K562 (cell line): ENCODE measurements at regions not wholly inside any gene's neighbourhood (a gene's known extent, or its start where the extent isn't known, plus 50 kb on each side); places are given as distances from the start of the nearest gene placed in this dataset.

ENCODE experiments used
- HDAC2 ChIP-seq: fragments of 450-650 bp; IDR thresholded peaks from 2 replicates; pipeline ENCODE4 v1.6.1; 2016; ENCODE audit warnings: mild to moderate bottlenecking
- HLTF ChIP-seq: fragments of 450-650 bp; IDR thresholded peaks from 2 replicates; pipeline ENCODE4 v1.6.1; 2016
- MAFF ChIP-seq: IDR thresholded peaks from 2 replicates; pipeline ENCODE4 v1.6.1; 2012; ENCODE audit warnings: low read length, improper control_type of control experiment
- PCBP1 ChIP-seq: fragments of 200-400 bp; formaldehyde crosslinking; IDR thresholded peaks from 2 replicates; pipeline ENCODE4 v1.6.1; 2018; ENCODE audit warnings: mild to moderate bottlenecking, low read depth, low read length; ENCODE audit not compliant: poor library complexity, severe bottlenecking
- POU5F1 ChIP-seq: fragments of 150-350 bp; IDR thresholded peaks from 2 replicates; pipeline ENCODE4 v1.6.1; 2014; ENCODE audit warnings: borderline replicate concordance, low read length, low read depth, mild to moderate bottlenecking; ENCODE audit not compliant: partially characterized antibody
- SETDB1 ChIP-seq: IDR thresholded peaks from one replicate; pipeline ENCODE4 v1.6.1; 2012; ENCODE audit warnings: low read length, control low read depth, inconsistent platforms
- YY1 ChIP-seq, 3 experiments: IDR thresholded peaks; 2 replicates each; pipeline ENCODE4 v1.6.1; 2011; ENCODE audit warnings: low read length in 2 of 3, mild to moderate bottlenecking in 2 of 3, moderate library complexity in 2 of 3, borderline replicate concordance in 1 of 3, control low read depth in 1 of 3, low read depth in 1 of 3; ENCODE audit not compliant: insufficient read depth in 3 of 3, insufficient replicate concordance in 2 of 3, control insufficient read depth in 1 of 3, insufficient read length in 1 of 3; ENCODE audit errors: extremely low read depth in 1 of 3
- ZFP36 ChIP-seq: fragments of 150-350 bp; IDR thresholded peaks from 2 replicates; pipeline ENCODE4 v1.6.1; 2018; ENCODE audit warnings: low read length, low read depth; ENCODE audit not compliant: partially characterized antibody
- ZNF830 ChIP-seq: fragments of 250-450 bp; sonication (Bioruptor Pico); IDR thresholded peaks from 2 replicates; pipeline ENCODE4 v1.5.0; 2021; ENCODE audit warnings: mild to moderate bottlenecking
- TF ChIP-seq, protein P1 (sequence below), 3 experiments: IDR thresholded peaks in 2 of 3; conservative IDR thresholded peaks in 1 of 3; 2 replicates each; pipeline ENCODE4 v1.5.1; 2011 to 2012; ENCODE audit warnings: low read length in 3 of 3, mild to moderate bottlenecking in 3 of 3, control low read depth in 2 of 3, improper control_type of control experiment in 1 of 3, inconsistent platforms in 1 of 3, low read depth in 1 of 3, mixed read lengths in 1 of 3, moderate library complexity in 1 of 3; ENCODE audit not compliant: insufficient read depth in 2 of 3
- TF ChIP-seq, protein P2 (sequence below): sonication (generic); formaldehyde crosslinking; IDR thresholded peaks from 2 replicates; pipeline ENCODE4 v1.8.1; 2023; ENCODE audit warnings: mild to moderate bottlenecking, missing genetic modification reagents
- TF ChIP-seq, protein P3 (sequence below): sonication (generic); formaldehyde crosslinking; IDR thresholded peaks from 2 replicates; pipeline ENCODE4 v1.8.0; 2023; ENCODE audit warnings: mild to moderate bottlenecking, missing genetic modification reagents

DNA sequence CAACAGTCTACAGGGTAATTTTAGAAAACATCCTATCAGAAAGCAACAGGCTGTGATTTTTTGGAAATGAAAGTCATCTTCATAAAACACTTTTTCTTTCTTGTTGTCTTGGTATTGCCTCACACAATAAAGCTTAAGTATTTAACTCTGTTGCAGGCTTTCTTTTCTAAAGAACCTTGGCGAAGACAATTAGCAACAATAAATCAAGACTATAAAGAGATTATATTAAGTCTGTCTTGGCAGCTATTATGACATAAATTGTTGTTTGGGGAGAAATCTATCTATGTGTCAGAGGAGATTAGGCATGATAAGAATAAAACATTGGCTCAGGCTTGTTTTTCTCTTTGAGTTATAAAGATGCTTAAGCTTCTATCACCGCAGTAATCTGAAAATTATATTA is 1774.8 kb downstream of the ARAP2 start:
- TF ChIP-seq ZFP36 (no peak), SETDB1 (no peak), HDAC2 (no peak), MAFF (no peak), ZNF830 (CRISPR knock-in tag) (no peak), YY1 (IDR thresholded peaks at IDR 0.05; ENCODE audit: borderline replicate concordance in 1 of 3, control insufficient read depth in 1 of 3, extremely low read depth in 1 of 3, insufficient read depth in 3 of 3, insufficient read length in 1 of 3, insufficient replicate concordance in 2 of 3, low read depth in 1 of 3, low read length in 2 of 3) (no peak), PCBP1 (no peak), HLTF (no peak), POU5F1 (no peak)
- TF ChIP-seq, protein P1, sequence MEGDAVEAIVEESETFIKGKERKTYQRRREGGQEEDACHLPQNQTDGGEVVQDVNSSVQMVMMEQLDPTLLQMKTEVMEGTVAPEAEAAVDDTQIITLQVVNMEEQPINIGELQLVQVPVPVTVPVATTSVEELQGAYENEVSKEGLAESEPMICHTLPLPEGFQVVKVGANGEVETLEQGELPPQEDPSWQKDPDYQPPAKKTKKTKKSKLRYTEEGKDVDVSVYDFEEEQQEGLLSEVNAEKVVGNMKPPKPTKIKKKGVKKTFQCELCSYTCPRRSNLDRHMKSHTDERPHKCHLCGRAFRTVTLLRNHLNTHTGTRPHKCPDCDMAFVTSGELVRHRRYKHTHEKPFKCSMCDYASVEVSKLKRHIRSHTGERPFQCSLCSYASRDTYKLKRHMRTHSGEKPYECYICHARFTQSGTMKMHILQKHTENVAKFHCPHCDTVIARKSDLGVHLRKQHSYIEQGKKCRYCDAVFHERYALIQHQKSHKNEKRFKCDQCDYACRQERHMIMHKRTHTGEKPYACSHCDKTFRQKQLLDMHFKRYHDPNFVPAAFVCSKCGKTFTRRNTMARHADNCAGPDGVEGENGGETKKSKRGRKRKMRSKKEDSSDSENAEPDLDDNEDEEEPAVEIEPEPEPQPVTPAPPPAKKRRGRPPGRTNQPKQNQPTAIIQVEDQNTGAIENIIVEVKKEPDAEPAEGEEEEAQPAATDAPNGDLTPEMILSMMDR (IDR thresholded peaks at IDR 0.05 in 2 of 3, conservative IDR thresholded peaks at IDR 0.05 in 1 of 3; ENCODE audit: insufficient read depth in 2 of 3, low read depth in 1 of 3, low read length in 3 of 3): no peak
- TF ChIP-seq, protein P2, sequence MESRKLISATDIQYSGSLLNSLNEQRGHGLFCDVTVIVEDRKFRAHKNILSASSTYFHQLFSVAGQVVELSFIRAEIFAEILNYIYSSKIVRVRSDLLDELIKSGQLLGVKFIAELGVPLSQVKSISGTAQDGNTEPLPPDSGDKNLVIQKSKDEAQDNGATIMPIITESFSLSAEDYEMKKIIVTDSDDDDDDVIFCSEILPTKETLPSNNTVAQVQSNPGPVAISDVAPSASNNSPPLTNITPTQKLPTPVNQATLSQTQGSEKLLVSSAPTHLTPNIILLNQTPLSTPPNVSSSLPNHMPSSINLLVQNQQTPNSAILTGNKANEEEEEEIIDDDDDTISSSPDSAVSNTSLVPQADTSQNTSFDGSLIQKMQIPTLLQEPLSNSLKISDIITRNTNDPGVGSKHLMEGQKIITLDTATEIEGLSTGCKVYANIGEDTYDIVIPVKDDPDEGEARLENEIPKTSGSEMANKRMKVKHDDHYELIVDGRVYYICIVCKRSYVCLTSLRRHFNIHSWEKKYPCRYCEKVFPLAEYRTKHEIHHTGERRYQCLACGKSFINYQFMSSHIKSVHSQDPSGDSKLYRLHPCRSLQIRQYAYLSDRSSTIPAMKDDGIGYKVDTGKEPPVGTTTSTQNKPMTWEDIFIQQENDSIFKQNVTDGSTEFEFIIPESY (CRISPR knock-in tag): no peak
- TF ChIP-seq, protein P3, sequence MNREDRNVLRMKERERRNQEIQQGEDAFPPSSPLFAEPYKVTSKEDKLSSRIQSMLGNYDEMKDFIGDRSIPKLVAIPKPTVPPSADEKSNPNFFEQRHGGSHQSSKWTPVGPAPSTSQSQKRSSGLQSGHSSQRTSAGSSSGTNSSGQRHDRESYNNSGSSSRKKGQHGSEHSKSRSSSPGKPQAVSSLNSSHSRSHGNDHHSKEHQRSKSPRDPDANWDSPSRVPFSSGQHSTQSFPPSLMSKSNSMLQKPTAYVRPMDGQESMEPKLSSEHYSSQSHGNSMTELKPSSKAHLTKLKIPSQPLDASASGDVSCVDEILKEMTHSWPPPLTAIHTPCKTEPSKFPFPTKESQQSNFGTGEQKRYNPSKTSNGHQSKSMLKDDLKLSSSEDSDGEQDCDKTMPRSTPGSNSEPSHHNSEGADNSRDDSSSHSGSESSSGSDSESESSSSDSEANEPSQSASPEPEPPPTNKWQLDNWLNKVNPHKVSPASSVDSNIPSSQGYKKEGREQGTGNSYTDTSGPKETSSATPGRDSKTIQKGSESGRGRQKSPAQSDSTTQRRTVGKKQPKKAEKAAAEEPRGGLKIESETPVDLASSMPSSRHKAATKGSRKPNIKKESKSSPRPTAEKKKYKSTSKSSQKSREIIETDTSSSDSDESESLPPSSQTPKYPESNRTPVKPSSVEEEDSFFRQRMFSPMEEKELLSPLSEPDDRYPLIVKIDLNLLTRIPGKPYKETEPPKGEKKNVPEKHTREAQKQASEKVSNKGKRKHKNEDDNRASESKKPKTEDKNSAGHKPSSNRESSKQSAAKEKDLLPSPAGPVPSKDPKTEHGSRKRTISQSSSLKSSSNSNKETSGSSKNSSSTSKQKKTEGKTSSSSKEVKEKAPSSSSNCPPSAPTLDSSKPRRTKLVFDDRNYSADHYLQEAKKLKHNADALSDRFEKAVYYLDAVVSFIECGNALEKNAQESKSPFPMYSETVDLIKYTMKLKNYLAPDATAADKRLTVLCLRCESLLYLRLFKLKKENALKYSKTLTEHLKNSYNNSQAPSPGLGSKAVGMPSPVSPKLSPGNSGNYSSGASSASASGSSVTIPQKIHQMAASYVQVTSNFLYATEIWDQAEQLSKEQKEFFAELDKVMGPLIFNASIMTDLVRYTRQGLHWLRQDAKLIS (CRISPR knock-in tag): no peak
